Right kidney (tissue), 1 donor: ENCODE measurements at regions not wholly inside any gene's neighbourhood (a gene's known extent, or its start where the extent isn't known, plus 50 kb on each side); places are given as distances from the start of the nearest gene placed in this dataset.

Experiments used
- DNase-seq: peaks from one replicate; pipeline ENCODE4 v3.0.0-alpha.2; 2016

DNA sequence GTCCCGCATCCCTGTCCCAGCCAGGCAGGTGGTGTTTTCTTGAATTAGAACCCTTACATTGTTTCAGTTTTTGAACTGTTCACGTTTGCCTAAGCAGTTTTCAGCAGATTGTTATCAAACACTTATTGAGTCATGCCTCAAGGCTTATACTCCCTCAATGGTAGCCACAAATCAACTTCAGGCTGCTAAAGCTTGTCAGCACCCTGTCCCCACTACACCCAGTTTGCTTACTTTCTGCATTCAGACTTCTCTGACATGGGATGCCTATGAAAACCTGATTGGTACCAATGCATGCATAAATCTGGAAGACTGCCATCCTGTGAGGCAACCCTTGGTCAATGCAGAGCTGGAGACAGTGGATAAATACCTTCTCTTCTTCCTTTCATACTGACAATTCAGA is 225.4 kb downstream of the BTG1 start:
- no peak for DNase-seq

DNA sequence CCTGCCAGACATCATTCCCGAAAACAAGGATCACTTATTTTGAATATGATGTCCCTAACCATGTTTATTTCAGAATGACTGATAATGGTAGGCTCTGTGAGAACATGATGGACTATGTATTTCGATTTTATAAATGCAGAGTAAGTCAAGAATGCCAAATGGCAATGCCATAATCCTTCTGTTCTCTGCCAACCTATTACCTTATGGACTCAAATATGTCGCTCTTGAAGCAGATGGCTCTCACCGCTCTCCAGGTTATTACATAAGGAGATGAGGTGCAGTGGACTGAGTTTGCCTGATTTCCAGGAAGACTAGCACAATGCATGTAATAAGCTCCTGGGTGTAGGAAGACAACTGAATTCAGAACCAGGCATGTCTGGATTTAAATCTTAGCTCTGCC is 227.2 kb downstream of the BTG1 start:
- no peak for DNase-seq

DNA sequence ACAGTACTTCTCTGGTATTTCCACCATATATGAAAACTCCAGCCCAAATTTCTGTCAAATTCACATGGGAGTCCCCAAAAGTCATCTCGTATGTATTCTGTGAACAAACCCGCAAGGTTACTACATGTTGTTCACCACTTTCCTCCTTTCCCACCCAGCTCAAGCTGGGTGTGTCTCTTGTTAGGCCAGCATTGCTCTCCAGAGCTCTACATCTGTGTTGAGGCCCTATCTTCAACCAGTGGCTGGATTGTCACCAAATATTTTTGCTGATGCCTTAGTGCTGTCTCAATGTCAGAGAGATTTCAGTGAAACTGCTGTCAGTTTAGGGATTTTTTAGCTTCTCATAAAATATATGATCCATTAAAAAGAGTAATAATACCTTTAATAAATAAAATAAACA is 230.9 kb downstream of the BTG1 start:
- DNase-seq = no peak

DNA sequence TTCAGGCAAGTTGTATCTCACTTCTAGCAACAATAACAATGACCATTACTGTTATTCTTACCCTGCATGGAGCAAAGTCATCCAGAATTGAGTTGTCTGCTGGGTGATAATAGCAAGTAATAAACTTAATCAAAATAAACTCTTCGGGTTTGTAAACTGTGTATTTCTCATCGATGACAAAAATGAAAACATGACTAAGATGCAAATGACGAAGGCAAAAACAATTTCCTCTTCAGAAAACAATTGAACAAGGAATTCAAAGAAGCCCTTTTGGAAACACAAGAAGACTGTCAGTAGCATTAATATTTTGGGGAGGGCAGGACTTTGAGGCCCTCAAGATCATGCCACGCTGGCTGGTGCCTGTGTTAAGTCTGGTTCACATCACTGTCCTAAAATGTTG is 232.0 kb downstream of the BTG1 start:
- DNase-seq = no peak

DNA sequence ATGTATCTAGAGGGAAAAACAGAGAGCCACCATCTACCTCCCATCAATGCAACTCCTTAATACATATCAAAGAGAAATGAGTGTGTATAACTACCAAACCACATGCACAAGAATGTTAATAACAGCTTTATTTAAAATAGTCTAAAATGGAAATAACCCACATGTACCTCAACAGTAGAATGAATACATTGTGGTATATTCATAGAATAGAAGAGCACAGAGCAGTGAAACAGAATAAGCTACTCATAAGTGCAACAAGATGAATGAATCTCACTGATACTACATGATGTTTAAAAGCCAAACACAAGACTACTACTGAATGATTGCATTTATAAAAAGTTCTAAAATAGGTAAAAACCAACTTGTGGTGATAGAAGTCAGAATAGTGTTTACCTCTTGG is 232.5 kb downstream of the BTG1 start:
- DNase-seq = no peak

DNA sequence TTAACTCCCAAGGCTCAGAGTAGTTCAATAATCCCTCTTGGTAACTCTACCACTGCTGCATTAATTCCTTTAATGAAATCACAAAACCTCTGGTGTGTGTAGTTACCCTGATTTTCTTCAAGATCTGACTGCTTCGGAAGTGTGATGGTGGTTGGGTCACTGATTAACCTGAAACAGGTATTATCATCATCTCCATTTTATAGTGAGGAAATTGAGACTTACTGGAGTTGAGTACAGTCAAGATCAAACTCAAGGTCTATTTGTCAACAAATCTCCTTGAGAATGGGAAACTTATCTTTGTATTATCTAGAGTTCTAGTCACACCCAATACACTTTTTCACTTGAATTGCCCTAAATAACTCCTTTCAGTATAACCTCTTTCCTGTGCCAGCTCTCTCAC is 233.5 kb downstream of the BTG1 start:
- no peak for DNase-seq

DNA sequence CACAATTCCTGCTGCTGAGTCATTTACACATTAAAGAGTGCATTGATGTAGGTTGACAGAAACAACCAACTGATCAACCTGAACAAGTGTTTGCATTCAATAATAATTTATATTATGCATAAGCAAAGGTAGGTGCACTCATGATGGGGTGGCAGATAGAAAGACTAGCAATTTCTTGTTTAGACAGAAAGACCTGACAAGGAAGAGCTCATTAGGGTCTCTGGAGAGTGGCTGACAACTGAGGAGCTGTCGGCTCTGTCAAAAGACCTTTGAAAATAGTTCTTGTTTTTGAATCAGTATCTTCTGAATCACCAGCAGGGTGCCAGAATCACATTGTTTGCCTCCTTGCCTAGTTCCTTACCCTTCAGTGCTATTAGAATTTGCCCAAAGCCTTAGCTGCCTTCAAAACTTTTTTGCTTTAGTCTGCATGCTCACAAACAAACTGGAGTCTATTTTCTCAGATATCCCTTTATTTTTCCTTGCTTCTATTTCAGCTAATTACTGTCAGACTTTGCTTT is 234.7 kb downstream of the BTG1 start:
- DNase-seq = no peak

DNA sequence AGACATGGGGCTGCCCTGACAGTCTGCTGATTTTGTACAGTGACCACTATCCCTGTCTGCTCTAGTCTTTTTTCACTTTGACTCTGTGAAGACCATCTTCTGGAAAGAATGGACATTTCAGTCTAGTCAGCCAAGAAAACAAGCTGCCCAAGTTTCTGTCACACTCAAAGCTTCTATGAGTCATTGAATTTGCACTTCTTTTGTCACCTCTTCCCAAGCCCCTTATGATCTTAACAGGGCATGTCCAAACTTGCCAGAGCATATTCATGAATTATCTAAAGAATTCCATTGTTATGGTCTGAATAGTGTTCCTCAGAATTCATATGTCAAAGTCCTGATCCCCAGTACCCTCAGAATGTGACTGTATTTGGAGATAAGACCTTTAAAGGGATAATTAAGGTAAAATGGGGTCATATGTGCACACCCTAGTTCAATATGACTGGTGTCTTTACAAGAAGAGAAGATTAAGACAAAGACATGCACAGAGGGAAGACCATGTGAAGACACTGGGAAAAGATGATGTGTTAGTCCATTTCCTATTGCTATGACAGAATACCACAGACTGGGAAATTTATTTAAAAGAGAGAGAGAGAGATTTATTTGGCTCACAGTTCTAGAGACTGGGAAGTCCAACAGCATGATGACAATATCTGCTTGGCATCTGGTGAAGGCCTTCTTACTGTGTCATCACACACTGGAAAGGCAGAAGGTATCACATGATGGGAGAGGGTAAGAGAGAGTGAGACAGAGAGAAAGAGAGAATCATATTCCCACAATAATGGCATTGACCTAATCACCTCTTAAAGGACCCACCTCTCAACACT is 242.6 kb downstream of the BTG1 start:
- no peak for DNase-seq

DNA sequence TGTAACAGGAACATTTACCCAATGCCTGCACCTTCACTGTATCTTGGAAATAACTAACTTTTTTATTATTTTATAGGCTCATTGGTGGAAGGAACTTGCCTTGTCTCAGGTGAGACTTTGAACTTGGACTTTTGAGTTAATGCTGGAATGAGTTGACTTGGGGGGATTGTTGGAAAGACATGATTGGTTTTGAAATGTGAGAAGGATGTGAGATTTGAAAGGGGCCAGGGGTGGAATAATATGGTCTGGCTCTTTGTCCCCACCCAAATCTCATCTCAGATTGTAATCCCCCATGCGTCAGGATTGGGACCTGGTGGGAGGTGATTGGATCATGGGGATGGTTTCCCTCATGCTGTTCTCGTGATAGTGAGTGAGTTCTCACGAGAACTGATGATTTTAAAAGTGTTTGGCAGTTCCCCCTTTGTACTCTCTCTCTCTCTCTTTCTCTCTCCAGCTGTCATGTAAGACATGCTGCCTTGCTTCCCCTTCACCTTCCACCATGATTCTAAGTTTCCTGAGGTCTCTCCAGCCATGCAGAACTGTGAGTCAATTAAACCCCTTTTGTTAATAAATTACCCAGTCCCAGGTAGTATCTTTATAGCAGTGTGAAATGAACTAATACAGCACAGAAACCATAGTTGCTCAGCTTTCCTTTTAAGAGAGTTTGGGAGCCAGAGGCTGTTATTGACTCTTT is 244.1 kb downstream of the BTG1 start:
- DNase-seq = no peak

DNA sequence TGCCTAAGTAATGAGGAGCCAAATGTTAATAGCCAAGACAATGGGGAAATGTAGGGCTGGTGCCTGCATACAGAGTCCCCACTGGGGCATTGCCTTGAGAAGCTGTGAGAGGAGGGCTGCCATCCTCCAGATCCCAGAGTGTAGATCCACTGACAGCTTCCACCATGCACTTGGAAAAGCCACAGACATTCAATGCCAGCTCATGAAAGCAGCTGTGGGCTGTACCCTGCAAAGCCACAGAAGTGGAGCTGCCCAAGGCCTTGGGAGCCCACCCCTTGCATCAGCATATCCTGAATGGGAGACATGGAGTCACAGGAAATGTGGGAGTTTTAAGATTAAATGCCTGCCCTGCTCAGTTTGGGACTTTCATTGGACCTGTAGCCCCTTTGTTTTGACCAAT is 244.7 kb downstream of the BTG1 start:
- no peak for DNase-seq

DNA sequence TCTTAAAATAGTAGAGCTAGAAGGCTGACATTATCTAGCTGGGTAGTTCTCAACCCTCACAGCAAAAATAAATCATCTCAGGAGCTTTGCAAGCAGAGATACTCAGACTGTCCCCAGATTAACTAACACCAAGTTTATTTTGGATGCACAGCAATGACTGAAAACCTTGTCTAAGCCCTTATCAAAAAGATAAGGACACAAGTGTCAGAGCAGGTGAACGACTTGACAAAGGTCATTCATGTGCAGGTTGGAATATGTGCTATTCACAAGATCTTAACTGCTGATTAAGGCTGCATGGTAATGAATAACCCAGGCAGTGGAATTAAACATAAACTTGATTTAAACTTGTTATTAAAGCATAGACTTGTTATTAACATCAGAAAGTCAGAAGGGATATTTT is 246.6 kb downstream of the BTG1 start:
- no peak for DNase-seq

DNA sequence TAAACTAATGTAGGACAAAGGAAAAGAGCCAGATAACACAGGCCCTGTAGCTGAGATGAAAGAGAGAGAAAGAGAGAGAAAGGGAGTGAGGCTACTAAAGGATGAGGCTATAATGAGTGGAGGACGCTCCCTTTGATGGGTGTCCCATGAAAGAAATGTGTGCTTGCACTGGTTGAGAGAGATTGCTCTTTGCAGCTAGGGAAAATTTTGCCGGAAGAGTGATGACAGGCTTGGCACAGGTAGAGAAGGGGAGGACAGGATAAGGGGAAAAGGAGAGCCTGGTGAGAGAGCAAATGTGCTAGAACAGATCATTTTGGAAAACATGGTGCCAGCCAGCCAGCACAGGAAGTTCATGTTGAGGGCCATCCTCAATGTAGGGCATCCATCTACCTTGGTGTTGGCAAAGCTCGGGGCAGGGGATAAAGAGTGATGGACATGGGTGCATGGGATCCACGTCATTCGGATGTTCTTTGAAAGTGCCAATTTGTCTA is 248.6 kb downstream of the BTG1 start:
- no peak for DNase-seq

DNA sequence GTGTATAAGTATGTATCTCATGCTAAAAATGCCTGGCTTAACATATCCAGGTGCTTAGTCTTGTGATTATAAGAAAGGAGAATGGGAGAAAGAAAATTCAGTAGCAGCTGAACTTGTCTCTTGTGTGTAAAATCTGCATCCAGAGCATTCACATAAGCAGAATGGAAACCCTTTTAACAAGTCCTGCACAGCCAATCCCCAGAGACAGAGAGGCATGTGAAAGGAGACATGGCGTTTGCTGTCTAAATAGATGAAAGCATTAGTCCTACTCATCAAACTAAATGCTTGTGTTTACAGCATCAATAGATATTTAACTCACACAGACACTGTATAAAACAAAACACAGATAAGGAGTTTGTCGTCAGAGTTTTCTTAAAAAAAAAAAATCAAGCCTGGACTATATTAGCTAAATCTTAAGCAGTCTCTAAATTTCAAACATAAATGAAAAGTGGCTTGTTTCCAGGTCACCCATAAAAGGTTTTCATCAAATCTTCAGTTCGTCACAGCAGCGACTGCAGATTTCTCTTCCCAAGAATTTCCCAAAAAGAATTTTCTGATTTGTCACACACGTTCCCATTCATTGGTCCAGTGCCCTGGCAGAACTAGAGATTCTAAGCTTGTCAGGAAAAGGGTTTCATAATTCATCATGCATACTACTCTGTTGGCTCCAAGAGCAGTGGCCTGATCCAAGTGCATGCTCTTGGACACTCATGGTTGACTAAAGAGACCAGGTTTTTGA is 249.2 kb downstream of the BTG1 start:
- no peak for DNase-seq

DNA sequence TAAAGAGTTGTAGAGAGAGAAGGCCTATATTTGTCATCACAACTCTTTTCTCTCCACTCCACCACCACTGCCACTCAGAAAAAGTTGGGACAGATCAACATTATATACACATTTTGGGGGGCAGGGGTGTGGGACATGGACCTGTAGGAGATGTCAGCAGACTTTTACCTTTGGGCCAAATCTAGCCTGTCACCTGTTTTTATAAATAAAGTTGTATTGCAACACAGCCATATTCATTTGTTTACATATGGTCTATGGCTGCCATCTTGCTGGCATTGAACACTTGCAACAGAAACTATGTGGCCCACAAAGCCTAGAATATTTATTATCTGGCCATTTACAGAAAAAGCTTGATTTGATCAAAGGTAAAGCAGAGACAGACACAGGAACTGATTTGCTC is 250.7 kb downstream of the BTG1 start:
- DNase-seq = no peak

DNA sequence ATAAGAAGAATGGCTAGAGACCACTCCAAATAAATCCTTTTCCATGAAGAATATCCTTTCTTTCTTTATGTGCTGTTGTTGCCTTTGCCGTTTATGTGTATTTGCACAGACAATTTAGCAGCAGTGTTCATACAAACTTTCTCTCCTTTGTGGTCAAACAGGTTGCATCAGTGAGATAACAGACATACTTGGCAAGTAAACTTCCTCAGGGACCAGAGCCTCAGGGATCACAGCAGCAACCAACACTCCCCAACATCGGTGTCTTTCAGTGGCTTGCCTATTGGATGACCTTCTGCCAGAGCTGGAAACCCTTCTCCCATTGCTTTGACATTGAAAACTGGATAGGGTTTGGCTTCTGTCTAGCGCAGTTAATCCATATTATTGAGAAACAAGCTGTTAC is 252.2 kb downstream of the BTG1 start:
- no peak for DNase-seq

DNA sequence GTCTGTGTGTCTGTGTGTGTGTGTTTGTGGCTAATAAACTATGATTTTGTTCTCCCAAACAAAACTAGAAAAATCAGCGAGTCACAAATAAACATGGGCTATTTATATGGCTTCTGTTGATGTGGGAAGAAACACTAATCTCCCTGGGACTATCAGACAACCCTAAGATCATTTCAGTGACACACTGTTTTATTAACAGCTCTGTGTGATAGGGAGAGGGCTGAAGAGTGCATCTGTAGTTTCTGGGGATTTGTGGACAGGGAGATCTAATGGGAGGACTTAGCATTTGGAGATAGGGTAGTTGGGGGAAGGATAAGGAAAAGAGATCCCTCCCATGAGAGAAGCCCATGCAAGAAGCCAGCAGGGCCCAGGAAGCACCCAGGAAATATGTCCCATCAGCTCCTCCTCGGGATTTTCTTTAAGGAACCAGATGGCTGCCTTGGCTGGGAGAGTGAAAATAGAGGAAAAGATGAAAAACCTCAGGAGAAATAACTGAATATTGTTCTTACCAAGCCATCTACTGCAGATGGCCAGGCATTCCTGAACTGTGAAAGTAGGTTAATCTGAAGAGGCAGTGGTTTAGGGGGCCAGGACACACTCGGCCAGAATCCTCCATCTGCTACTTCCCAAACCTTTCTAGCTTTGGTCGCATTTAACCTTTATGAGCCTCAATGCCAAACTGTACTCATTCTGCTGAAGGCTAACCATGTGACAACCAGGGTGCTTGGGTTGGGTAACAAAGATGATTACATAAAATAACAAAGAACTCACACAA is 253.4 kb downstream of the BTG1 start:
- DNase-seq = no peak

DNA sequence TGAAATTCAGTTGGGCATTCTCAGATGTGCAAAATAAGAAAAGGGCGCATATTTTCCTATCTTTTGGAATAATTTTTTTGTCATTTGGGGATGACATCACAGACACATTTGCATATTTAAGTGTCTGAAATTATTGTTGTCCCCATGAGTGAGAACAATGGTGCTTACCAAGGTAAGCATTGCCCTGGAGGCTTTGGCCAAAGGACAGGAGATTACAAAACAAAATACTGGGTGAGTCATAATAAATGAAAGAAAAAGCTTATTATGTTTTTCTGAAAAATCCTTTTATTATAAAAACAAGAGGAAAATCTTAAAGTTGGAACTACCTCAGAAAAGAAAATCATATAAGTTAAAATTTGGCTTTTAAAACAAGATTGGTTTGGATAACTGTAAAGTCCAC is 254.9 kb downstream of the BTG1 start:
- DNase-seq = no peak

DNA sequence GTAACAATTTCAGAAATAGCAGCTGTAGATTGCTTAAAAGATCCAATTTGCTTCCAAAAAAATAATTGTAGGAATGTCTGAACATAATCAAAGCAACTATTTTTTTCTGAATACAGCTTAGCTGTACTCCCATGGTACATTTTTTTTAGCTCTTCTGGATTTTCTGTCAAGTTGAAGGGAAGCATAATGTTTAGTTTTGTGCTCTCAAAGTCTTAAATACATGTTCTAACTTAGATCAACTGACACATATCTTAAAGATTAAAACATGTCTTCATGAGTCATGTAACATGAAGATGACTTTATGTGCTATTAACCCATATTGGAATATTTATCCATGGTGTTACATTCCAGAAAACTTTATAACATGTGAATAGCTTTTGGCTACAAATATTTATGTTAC is 255.7 kb downstream of the BTG1 start:
- DNase-seq = no peak

DNA sequence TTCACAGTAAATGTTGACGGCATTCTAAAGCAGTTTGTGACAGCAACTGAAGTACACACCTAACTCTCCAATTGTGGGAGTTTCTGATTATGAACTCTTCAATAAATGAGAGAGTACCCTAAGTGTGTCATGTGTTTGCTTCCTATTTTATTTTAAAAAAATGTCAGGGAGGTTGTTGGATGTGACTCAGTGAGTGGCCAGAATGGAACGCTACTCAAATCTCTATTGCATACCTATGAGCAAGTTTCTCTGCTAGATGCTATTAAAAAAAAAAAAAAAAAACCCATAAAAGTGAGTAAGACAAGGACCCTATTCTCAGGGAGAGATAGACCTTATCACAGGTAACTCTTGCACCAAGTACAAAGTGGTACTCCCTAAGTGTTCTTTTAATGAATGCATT is 256.6 kb downstream of the BTG1 start:
- DNase-seq = no peak

DNA sequence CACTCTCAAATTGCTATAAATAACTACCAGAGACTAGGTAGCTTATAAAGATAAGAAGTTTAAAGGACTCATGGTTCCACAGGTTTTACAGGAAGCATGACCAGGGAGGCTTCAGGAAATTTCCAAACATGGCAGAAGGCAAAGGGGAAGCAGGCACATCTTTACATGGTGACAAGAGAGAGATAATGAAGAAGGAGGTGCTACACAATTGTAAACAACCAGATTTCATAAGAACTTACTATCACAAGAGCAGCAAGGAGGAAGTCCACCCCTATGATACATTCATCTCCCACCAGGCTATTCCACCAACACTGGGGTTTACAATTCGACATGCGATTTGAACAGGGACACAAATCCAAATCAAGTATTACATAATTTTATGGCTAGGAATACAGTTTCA is 257.7 kb downstream of the BTG1 start:
- no peak for DNase-seq

DNA sequence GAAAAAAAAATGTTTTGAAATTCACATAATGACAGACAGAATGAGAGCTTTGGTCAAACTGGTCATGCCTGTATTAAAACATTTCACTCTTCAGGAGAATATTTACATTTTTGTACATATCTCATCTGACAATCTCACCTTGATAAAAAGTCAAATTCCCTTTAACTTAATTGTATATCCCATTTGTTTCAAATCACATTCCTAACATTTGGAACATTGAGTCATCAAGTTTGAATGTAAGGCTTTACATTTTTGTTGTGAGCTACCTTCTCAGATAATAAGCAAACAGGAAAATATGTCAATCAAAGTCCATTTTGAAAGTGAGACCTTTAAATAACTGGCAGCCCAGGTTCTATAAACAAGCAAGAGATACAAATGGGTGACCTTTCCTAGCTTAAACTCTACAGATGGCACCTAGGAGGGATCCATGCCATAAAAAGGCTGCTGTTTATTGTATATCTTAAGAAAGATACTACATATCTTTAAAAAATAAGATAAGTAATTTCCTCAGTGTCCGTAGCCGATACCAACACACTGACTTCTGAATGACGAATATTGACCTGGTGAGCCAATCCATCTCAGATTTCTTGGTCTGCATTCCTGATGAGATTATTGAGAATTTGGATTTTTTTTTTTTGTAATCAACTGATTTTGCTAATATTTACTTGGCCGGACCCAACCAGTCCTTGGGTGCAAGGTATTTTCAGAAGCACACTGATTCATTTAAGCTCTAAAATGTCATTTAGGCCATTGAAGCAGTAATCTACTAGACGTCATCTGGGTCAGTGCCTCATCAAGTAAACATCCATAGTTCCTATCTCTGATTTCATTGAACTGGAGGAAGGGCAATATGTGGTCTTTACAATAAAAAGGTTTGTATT is 259.6 kb downstream of the BTG1 start:
- DNase-seq = no peak
